HG03025 (cell line): ENCODE measurements at regions not wholly inside any gene's neighbourhood (a gene's known extent, or its start where the extent isn't known, plus 50 kb on each side); places are given as distances from the start of the nearest gene placed in this dataset.

ENCODE experiments used
- ATAC-seq: cut with Tn5 transposase; IDR thresholded peaks from one replicate; pipeline ENCODE4 v1.9.1; 2021; ENCODE audit warnings: mild to moderate bottlenecking, moderate library complexity; ENCODE audit not compliant: unreplicated experiment, low FRiP score

DNA sequence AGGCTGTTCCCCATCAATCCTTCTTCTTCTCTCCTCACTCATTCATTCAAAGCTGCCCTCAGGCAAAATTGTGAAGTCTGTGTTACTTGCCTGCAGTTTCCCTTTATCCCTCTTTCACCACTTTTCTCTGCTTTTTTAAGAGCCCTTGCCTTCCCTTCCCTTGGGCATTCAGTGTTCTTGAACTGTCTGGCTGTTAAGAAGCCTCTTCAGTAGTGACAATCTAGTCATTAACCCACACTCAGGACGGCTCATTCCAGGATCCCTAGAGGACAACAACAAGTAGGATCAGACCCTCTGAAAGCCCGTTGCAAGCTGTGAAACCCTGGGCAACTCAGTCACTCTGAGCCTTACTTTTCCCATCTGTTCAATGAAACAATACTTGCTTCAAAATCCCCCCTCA, 615.7 kb downstream of the EPHA4 start:
- no peak for ATAC-seq

DNA sequence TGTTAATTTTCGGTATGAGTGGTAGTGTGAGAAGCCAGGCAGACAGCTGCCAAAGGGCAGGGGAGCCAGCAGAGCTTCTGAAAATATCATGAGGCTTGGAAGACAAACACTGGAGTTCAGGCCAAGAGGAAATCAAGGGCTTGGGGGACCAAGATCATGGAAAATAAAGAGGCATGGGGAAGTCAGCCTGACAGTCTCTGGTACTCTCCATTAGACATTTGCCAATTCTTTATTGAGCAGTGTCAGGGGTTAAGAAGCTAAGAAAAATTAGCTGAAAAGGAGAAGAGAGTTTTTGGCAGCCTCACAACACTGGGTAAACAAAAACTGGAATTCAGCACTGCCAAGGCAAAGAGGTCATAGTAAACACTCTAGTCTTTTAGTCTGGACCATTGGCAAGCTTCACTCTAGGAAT, 612.7 kb downstream of the EPHA4 start:
- ATAC-seq: no peak

- ATAC-seq: no peak
These were observed 610.8 kb downstream of the EPHA4 start for GRCh38 chr2:220961143-220961860.

DNA sequence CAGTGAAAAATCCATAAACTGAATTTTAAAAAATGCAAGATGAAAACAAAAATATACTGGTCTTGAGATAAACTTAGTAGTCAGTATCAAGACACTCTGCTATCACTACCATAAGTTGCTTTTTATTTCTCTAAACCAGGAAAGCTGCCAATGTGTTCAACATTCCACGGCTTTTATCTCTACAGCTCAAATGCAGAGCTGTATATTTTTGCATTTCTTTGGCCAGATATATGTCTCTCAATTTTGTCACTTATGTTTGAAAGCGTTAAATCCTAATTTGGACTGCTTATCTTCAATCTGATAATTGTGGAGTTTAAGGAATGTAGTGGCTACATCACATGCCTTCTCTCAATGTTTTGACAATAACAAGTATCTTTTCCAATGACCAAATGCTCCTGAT, 609.5 kb downstream of the EPHA4 start:
- ATAC-seq: no peak

DNA sequence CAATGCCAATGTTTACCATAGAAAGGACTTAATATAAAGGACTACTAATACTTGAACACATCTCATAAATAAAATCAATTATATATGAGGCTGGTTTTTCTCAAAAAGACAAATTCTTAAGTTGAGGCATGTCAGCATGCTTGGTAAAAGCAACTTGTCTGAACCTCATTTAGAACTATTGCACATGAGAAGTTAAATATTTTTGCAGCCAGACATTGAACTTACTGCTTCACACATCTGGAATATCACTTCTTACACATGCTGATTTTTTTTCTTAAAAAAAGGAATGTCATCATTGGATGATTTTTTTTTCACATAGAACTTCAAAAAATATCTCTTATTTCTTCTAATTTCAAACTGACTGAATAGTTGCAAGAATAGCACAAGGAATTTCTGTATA, 609.0 kb downstream of the EPHA4 start:
- no peak for ATAC-seq

- ATAC-seq: no peak
These were observed 608.2 kb downstream of the EPHA4 start for GRCh38 chr2:220963930-220964329.

DNA sequence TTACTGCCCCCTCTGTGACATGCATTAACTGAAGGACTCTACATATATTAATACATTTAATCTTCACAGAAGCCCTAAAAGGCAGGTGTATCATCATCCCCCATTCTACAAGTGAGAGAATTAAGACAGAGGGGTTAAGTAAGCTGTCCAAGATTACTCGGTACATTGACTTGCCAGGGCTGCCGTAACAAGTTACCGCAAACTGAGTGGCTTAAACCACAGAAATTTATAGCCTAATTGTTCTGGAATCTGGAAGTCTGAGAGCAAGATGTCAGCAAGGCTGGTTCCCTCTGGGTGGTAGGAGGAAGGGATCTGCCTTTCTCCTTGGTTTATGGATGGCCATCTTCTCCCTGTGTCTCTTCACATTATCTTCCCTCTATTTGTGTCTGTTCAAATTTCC, 605.5 kb downstream of the EPHA4 start:
- ATAC-seq: no peak

DNA sequence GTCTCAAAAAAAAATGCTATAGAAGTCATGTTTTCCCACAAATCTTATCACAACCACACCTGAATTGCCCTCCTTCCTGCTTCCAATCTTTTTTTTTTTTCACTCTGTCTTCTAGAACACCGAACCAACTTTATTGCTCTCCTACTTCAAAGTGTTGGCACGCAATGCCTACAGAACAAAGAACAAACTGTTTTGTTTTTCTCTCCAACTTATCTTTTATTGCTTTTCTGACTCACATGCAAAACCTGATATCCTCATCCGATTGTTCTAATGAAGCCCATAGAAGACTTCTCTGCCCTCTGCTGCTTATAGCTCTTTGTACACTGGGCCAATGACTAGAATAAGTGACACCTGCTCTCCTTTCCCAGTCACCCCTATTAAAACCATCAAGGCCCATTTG, 602.8 kb downstream of the EPHA4 start:
- ATAC-seq: no peak

GRCh38 chr2:220980966-220981675, 591.0 kb downstream of the EPHA4 start:
- no peak for ATAC-seq

- no peak for ATAC-seq
These were observed 590.2 kb downstream of the EPHA4 start for GRCh38 chr2:220981926-220982325.

DNA sequence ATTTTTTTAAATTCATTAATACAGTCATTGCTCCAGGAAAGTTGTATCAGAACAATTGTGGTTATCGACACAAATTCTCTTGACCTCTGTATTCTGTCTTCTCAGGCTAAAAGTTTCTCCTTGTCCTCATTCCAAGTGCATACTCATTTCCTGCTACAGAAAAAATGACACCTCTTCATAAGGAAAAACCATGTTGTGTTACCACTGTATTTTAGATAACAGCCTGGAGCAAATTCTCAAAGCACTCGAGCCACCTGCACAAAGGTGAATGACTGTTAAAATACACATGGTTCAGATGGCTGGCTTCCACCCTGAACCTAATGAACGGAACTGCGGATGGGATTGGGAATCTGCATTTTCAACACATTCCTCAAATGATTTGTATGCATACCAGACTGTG, 586.5 kb downstream of the EPHA4 start:
- ATAC-seq: no peak

DNA sequence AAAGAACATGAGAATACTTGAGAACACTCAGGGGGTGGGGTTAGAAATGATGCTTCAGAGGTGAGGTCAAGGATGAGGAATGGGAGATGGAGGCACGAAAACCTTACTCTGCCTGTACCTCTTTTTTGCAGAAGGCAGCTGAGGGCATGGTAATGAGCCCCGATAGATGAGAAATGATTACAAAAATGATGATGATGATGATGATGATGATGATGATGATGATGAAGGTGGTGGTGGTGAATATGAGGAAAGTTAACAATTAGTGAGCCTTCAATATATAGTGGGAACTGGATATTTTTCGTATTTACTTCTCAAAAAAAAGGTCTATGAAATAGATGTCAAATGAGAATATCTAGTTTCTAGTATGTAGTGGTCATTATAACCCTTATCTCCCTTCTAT, 584.3 kb downstream of the EPHA4 start:
- ATAC-seq: no peak

DNA sequence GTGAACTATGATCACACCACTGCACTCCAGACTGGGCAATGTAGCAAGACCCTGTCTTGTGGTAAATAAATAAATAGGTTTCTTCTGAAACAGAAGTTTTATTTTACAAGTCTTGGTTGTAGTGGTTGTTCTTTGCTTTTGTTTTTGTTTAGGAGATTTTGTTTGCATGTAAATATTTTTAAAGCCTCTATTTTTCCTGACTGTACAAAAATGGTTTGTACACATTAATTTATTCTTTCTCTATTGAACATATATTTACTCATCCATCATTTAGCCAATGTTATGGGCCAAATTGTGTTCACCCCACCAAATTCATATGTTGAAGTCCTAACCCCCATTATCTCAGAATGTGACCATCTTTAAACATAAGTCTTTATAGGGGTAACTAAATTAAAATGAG, 580.1 kb downstream of the EPHA4 start:
- no peak for ATAC-seq

GRCh38 chr2:220994846-220995245, 577.3 kb downstream of the EPHA4 start:
- ATAC-seq: no peak

DNA sequence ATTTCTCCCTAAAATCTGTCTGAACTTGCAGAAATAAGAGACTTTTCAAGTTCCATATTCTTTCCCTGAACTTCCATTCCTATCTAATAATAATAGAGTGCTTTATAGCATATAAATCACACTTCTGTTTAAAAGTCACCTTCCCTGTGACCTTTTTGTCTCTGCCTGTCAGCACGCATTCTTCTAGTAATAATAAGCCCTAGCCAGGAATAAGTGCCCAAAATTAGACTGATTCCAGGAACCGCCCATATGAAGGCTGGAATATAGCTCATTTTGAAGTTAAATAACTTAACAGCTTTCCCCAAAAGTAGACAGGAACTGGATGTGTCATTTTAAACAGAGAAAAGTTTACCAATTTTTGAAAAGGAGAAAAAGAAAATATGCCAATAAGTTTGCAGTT, 576.5 kb downstream of the EPHA4 start:
- no peak for ATAC-seq

- ATAC-seq: no peak
These were observed 573.9 kb downstream of the EPHA4 start for GRCh38 chr2:220998156-220998555.

DNA sequence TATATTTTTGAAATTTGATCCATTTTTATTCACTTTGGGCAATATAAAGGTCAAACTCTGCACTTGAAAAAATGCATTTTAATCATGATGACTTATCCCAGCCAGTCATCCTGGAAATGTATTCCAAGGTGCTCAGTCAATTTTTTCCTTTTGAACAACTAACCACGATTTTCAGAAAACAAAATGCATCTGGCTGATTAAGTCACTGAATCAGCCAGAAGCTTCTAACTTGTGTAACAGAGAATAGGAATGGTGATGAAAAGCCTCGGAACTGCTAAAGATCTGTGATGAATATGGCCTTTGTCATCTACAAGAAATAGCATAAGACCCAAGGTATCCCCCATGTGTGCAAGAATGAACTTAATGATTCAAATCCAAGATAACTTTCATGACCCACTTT, 572.7 kb downstream of the EPHA4 start:
- ATAC-seq: no peak

DNA sequence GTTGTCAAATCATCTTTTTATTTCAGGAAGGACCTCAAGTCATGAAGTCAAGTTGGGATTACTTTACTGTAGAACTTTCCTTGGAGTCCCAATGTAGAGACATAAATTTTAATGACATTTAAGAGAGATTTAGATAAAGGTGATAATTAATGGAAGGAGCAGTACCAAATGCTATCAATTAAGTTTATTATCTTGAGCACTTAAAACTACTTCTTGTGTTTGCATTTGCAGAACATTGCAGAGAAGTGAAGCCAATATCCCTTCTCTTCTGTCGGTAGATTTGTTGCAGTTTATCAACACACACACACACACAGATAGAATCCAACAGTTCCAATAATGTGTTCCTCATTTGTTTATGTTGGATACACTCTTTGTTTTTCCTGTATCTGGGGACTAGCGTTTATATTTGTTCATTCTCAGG, 570.7 kb downstream of the EPHA4 start:
- ATAC-seq: no peak

GRCh38 chr2:221002101-221002685, 569.9 kb downstream of the EPHA4 start:
- no peak for ATAC-seq

DNA sequence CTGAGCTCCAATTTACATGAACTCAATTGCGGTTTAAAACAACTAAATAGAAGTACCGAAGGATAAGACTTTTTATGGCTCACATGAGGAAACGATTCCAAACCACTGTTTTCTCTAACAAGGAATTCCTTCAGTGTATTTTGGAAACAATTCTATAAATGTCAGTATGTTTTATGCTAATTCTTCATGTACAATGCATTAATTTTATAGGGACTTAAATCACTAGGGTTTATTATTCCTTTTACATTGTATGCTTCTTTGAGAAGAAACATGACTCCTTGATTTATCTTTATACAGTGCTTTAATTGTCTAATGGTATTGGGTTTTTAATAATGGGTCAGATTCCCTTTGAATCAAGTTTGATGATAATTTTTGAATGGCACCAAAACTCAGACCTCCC, 566.8 kb downstream of the EPHA4 start:
- no peak for ATAC-seq

GRCh38 chr2:221006084-221006483, 566.0 kb downstream of the EPHA4 start:
- no peak for ATAC-seq

DNA sequence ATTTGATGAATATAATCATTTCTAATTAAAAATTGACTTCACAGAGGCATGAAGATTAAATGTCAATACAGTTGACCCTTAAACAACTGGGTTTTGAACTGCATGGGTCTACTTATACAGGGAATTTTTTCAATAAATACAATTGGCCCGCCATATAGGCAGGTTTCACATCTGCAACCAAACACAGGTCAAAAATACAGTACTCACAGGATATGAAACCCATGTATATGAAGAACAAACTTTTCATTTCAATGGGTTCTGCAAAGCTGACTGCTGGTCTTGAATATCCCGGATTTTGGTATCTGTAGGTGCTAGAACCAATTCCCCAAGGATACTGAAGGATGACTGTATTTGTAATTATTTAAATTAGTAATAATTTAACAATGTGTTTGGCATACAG, 555.6 kb downstream of the EPHA4 start:
- ATAC-seq: no peak
